ENCODE measurements at regions not wholly inside any gene's neighbourhood (a gene's known extent, or its start where the extent isn't known, plus 50 kb on each side); places are given as distances from the start of the nearest gene placed in this dataset.

DNA sequence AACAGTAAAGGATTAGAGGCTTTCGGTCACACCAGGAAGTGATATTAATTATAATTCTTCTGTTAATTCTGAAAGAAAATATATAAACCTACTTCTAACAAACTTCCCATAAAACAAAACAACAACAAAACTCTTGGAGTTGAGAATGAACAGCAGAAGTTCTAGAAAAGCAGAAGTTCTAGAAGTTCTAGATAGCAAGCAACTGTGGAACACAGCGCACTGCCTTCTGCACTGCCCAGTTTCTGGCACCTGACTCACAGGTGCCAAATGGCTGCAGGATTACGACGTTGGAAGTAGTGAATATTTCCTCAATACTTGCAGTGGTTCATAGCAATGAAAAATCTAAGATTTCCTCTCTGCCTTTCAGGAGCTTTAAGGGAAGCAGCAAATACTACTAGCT lies 132.2 kb downstream of the OR13A1 start:
- no peak for DNase-seq (ENCODE audit: low spot score)
- in situ Hi-C loops (cut with MboI; ENCODE audit: low pct_unique_long_range_greater_than_20kb, low sequenced_read_pairs, unreplicated experiment): no loop called here
- TF ChIP-seq, protein P1, sequence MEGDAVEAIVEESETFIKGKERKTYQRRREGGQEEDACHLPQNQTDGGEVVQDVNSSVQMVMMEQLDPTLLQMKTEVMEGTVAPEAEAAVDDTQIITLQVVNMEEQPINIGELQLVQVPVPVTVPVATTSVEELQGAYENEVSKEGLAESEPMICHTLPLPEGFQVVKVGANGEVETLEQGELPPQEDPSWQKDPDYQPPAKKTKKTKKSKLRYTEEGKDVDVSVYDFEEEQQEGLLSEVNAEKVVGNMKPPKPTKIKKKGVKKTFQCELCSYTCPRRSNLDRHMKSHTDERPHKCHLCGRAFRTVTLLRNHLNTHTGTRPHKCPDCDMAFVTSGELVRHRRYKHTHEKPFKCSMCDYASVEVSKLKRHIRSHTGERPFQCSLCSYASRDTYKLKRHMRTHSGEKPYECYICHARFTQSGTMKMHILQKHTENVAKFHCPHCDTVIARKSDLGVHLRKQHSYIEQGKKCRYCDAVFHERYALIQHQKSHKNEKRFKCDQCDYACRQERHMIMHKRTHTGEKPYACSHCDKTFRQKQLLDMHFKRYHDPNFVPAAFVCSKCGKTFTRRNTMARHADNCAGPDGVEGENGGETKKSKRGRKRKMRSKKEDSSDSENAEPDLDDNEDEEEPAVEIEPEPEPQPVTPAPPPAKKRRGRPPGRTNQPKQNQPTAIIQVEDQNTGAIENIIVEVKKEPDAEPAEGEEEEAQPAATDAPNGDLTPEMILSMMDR (IDR thresholded peaks at IDR 0.05; ENCODE audit: extremely low read depth, insufficient read depth, missing control alignments): no peak

- in situ Hi-C loops (cut with MboI; ENCODE audit: low pct_unique_long_range_greater_than_20kb, low sequenced_read_pairs, unreplicated experiment): no loop called here
- TF ChIP-seq, protein P1 (IDR thresholded peaks at IDR 0.05; ENCODE audit: extremely low read depth, insufficient read depth, missing control alignments): no peak
- DNase-seq (ENCODE audit: low spot score): no peak
These were observed 117.5 kb downstream of the OR13A1 start for GRCh38 chr10:45197816-45198485.

- no peak for DNase-seq (ENCODE audit: low spot score)
- in situ Hi-C loops (cut with MboI; ENCODE audit: low pct_unique_long_range_greater_than_20kb, low sequenced_read_pairs, unreplicated experiment): no loop called here
- TF ChIP-seq, protein P1 (IDR thresholded peaks at IDR 0.05; ENCODE audit: extremely low read depth, insufficient read depth, missing control alignments): no peak
These were observed 116.8 kb downstream of the OR13A1 start for GRCh38 chr10:45198486-45199204.

DNA sequence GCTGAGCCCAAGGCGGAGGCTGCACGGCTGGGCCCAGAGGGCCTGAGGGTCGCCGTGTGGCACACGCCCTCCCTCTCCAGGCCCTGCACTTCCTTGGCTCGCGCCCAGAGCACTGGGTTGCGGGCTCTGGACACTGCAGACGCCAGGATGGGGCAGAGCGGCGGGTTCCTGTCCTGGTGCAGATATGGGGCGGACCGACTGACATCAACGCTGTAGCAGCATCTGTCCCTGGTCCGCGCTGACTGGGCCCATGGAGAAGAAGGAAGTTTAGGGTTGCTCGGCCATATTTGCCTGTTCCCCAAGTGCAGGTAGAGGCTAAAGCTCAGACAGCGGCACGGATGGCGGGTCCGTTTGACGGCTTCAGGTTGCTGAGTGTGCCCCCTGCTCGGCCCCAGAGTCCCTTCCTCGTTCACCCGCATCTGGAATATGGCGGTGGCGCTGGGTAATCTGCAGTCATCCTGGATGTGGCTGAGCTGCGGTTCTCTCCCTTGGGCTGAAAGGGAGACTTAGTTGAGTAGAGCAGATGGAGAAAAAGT lies 116.1 kb downstream of the OR13A1 start:
- in situ Hi-C loops (cut with MboI; ENCODE audit: low pct_unique_long_range_greater_than_20kb, low sequenced_read_pairs, unreplicated experiment): no loop called here
- TF ChIP-seq, protein P1 (IDR thresholded peaks at IDR 0.05; ENCODE audit: extremely low read depth, insufficient read depth, missing control alignments): no peak
- DNase-seq (ENCODE audit: low spot score): no peak

GRCh38 chr10:45201271-45201670 lies 114.1 kb downstream of the OR13A1 start:
- DNase-seq (ENCODE audit: low spot score): no peak
- TF ChIP-seq, protein P1 (IDR thresholded peaks at IDR 0.05; ENCODE audit: extremely low read depth, insufficient read depth, missing control alignments): no peak
- in situ Hi-C loops (cut with MboI; ENCODE audit: low pct_unique_long_range_greater_than_20kb, low sequenced_read_pairs, unreplicated experiment): no loop called here

GRCh38 chr10:45202242-45202641 lies 113.2 kb downstream of the OR13A1 start:
- TF ChIP-seq, protein P1 (IDR thresholded peaks at IDR 0.05; ENCODE audit: extremely low read depth, insufficient read depth, missing control alignments): no peak
- in situ Hi-C loops (cut with MboI; ENCODE audit: low pct_unique_long_range_greater_than_20kb, low sequenced_read_pairs, unreplicated experiment): no loop called here
- DNase-seq (ENCODE audit: low spot score): no peak

All from GM13977 (cell line).